Hematopoietic multipotent progenitor cell treated with erythropoietin and hydrocortisone succinate and interleukin-3 and kit ligand, for 6 days (in vitro differentiated cells): ENCODE measurements at regions not wholly inside any gene's neighbourhood (a gene's known extent, or its start where the extent isn't known, plus 50 kb on each side); places are given as distances from the start of the nearest gene placed in this dataset.
"Not testable (repeated sequence)": the region's sequence is repeated elsewhere in the genome, so short reads cannot be mapped to it uniquely, and the experiment has no call there.

Experiments
- DNase-seq: peaks from one replicate; pipeline ENCODE4 v3.0.0-alpha.2; 2015

DNA sequence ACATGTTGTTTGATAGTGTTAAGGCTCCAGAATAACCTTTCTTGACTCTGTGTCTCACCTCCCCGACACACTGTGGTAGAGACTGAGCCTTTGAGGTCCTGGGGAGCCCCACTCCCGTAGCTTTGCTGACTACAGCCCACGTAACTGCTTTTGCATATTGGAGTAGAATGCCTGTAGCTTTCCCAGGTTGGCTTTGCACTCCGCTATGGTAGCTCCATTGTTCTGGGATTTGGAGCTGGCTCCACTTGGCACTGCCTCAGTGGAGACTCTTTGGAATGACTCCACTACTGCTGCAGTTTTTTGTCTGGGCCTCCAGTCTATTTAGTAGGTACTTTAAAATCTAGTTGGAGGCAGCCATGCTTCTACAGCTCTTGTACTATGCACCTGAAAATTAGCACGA is 56.2 kb upstream of the ANXA1 start:
- no peak for DNase-seq

GRCh38 chr9:73093740-73094379 is 57.8 kb upstream of the ANXA1 start:
- DNase-seq: no peak

GRCh38 chr9:73093016-73093739 is 58.5 kb upstream of the ANXA1 start:
- no peak for DNase-seq

- no peak for DNase-seq
Observed at GRCh38 chr9:73091909-73092308, 59.8 kb upstream of the ANXA1 start.

DNA sequence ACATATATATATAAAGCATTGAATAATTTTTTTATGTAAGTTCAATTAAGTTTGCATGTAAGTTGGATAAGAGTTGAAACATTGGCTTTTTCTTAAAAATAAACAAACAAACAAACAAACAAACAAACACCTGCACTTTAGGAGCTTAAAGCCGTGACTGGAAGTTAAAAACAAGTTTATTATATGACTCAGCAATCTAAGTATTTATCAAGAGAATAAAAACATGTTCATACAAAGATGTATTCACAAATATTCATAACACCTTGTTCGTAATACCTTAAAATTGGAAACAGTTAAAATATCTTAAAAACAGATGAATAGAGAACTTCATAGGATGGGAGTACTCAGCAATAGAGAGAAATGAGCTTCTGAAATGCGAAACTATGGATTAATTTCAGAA is 61.5 kb upstream of the ANXA1 start:
- DNase-seq: no peak

- DNase-seq: no peak
Observed at GRCh38 chr9:73089304-73089985, 62.2 kb upstream of the ANXA1 start.

DNA sequence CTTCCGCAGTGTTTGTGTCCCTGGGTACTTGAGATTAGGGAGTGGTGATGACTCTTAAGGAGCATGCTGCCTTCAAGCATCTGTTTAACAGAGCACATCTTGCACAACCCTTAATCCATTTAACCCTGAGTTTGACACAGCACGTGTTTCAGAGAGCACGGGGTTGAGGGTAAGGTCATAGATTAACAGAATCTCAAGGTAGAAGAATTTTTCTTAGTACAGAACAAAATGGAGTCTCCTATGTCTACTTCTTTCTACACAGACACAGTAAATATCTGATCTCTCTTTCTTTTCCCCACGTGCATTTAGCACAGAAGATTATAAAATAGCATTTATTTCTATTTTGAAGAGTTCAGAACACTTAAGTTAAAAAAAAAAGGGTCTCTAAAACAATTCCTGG is 63.8 kb upstream of the ANXA1 start:
- DNase-seq: not testable (repeated sequence)

GRCh38 chr9:73083519-73083918 is 68.1 kb upstream of the ANXA1 start:
- no peak for DNase-seq

- DNase-seq: peak; percentile 82
Observed at GRCh38 chr9:73081979-73082657, 69.5 kb upstream of the ANXA1 start.

DNA sequence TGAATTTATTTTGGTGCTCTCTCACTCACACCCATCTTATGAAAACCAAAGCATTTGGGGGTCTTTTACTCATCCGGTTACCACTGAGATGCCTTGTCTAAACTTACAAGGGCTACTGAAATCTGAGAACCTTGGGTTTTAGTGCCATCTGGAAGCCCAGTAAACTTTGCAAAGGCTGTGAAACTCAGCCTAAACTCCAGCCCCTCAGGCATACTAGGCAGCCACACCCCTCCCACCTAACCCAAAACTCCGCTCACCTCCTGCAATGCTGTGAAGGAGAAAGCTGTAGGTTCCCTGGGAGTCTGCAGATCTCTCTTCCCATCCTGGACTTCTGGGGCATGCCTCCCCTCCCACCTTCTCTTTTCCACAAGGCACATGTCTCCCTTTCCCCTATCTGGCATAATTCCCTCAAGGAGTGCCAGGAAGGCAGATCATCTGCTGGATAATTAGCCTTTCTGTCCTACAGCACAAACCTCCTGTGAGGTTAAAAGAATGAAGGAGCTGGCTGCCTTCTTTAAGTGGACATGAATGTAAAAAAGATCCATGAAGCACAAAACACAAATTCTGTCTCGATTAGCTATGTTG is 71.5 kb upstream of the ANXA1 start:
- no peak for DNase-seq

DNA sequence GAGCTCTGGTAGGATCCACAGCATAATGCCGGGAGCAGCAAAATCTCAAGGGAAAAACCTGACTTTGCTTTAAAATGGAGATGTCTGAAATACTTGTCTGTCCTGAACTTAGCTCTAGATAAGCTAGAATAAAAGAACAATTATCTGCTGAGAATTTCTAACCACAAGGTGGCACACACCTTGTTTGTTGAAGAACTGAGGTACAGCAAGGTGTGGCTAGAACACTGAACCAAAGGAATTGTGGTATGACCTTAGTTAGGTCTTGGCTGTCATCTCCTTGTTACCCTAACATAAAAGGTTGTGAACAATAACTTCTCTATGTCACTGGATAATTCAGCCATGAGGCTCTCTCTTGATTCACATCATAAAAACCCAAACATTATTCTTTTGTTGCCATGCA is 72.3 kb upstream of the ANXA1 start:
- no peak for DNase-seq

- no peak for DNase-seq
Observed at GRCh38 chr9:73077625-73078030, 74.0 kb upstream of the ANXA1 start.

DNA sequence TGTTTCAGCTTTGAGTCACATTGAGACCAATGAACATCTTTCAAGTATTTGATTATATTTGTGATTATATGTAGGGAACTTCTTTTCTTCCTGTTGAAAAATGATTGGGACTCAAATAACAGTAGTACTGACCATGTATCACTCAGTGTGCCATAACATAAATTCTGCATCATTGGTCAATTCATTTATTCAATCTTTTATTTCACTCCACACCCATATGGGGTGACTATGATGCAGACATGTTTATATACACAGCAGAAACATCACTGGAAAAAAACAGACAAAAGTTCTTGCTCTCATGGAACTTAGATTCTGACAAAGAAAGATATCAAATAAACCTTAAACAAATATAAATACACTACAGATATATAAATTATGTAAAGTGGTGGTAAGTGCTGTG is 74.7 kb upstream of the ANXA1 start:
- no peak for DNase-seq

DNA sequence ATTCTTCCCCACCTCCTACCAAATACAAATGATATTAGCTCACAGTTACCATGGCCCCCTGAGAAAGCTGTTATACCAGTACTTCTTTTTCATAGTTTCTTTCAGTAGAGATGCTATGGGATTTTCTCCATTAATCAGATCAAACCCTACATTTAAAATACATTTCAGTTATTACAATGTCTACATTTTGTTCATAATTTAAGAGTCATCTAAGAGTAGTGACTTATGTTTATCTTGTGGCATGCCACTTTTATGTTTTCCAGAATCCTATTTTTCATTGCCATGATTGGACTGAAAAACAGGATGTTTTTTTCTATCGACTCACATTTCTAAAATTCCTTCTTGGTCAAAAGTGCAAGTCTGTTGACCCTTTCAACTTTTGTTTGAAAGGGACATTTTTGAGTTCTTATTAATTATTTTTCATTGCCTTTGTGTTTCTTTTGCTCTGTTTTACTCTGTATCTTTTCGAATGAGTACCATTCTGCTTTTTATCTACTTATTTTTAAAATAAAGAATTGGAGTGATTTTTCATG is 77.4 kb upstream of the ANXA1 start:
- DNase-seq: no peak

- no peak for DNase-seq
Observed at GRCh38 chr9:73073337-73074175, 78.1 kb upstream of the ANXA1 start.

GRCh38 chr9:73067074-73067473 is 84.6 kb upstream of the ANXA1 start:
- DNase-seq: no peak

DNA sequence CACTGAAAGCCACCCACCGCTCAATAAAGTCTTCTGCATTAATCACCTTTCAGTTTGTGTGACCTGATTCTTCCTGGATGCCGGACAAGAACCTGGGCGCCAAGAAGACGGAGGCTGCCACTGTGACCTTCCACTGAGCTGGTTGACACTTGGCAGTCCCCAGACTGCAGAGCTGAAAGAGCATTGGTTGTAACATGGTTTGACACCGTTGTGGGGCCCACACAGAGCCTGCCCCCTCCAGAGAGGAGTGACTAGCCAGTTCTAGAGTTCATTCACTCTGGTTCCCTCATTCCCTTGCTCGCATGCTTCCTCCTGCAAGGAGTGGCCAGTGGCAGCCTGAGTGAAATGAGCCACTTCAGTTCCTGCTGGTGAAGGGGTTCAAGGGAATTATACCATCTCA is 86.2 kb upstream of the ANXA1 start:
- DNase-seq: no peak

- no peak for DNase-seq
Observed at GRCh38 chr9:73064315-73064714, 87.3 kb upstream of the ANXA1 start.

- no peak for DNase-seq
Observed at GRCh38 chr9:73061146-73061545, 90.5 kb upstream of the ANXA1 start.

DNA sequence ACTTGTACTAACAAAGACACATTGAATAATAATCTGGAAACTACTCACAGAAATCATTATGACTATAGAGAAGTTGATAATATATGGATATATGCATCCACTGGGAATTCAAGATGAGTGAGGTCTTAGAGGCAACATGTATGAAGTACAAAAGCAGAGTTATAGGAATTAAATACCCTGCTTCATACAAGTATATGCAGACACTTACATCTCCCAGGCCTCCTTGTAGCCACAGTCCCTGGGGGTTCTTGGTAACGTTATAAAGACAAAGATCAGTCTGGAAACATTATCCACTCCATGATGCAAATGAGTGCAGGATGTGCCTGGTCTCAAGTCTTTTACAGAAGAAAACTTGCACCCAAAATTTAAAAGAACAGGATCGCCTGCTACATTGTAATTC is 92.4 kb upstream of the ANXA1 start:
- DNase-seq: no peak

DNA sequence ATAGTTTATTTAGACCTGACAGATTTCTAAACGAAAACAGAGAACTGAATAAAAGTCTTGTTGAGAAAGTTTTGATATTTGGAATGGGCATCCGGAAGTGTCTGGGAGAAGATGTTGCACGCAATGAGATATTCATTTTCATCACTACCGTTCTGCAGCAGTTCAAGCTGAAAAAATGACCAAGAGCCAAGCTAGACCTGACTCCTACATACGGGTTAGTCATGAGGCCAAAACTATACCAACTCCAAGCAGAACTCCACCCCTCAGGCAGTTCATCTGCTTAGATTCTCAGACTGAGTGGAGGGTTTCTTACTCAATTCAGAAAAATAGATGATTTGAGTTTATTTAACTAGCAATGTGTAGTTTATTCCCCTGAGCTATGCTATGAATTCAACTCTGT is 95.4 kb upstream of the ANXA1 start:
- DNase-seq: no peak

- DNase-seq: no peak
Observed at GRCh38 chr9:73054091-73054490, 97.6 kb upstream of the ANXA1 start.
